GM13977 (cell line): ENCODE measurements at regions not wholly inside any gene's neighbourhood (a gene's known extent, or its start where the extent isn't known, plus 50 kb on each side); places are given as distances from the start of the nearest gene placed in this dataset.

ENCODE experiments used
- DNase-seq: peaks from one replicate; pipeline ENCODE4 v3.0.0; 2012; ENCODE audit warnings: low spot score
- CTCF ChIP-seq: IDR thresholded peaks from 2 replicates; pipeline ENCODE4 v1.5.1; 2012; ENCODE audit warnings: mild to moderate bottlenecking, control low read depth; ENCODE audit not compliant: insufficient read depth; ENCODE audit errors: extremely low read depth, missing control alignments
- in situ Hi-C: fragments of 300-500 bp; cut with MboI; formaldehyde crosslinking; loops from one replicate; pipeline ENCODE4 v1.12.0; 2022; ENCODE audit warnings: low sequenced_read_pairs, low pct_unique_long_range_greater_than_20kb, mixed read lengths, inconsistent platforms; ENCODE audit not compliant: unreplicated experiment

GRCh38 chr4:30416547-30416946 lies 303.6 kb upstream of the PCDH7 start:
- in situ Hi-C loops = no loop called here
- no peak for DNase-seq
- TF ChIP-seq CTCF = no peak

GRCh38 chr4:30427932-30428331 lies 292.2 kb upstream of the PCDH7 start:
- no peak for DNase-seq
- no peak for TF ChIP-seq CTCF
- in situ Hi-C loops = no loop called here

- no peak for TF ChIP-seq CTCF
- in situ Hi-C loops = no loop called here
- no peak for DNase-seq
Measured at GRCh38 chr4:30429813-30430761, 290.1 kb upstream of the PCDH7 start.

GRCh38 chr4:30434656-30435055 lies 285.5 kb upstream of the PCDH7 start:
- no peak for DNase-seq
- TF ChIP-seq CTCF = no peak
- in situ Hi-C loops = no loop called here

DNA sequence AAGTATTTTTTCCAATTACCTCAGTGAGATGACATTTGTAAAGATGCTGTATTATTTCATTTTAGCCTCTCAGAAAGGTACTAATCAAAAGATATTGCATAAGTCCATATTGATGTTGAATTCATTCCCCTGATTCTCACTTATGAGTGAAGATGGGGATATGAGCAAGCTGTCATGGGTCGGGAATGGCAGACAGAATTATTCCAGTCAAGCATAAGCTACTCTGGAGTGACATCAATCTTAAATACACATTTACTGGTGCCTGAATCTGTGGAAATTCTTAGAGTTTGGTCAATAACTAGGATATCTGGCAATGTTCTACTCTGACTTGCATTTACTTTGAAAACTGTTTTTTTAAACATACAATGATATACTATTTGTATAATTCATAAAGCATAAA lies 283.8 kb upstream of the PCDH7 start:
- TF ChIP-seq CTCF = no peak
- in situ Hi-C loops = no loop called here
- no peak for DNase-seq

- no peak for DNase-seq
- in situ Hi-C loops = no loop called here
- TF ChIP-seq CTCF = no peak
Measured at GRCh38 chr4:30437316-30437715, 282.9 kb upstream of the PCDH7 start.
